ENCODE measurements at regions not wholly inside any gene's neighbourhood (a gene's known extent, or its start where the extent isn't known, plus 50 kb on each side); places are given as distances from the start of the nearest gene placed in this dataset.

DNA sequence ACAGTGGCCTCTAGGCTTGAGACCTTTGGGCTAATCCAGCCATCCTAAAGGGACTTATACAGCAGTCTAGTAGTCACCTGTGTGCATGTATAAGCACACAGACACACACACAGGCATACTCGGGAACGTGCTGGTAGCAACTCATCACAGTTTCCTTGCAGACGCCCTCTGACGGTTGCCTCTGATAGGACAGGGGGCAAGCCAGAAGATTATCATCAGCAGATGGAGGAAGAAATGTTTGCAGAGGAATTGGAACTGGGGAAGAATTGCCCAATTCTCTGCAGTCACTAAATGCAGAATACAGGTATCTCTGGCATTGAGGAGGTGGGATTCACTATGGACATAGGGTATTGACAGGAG is 222.2 kb downstream of the C1orf94 start:
- TF ChIP-seq ZFP3 (CRISPR knock-in tag; IDR thresholded peaks at IDR 0.05) (no peak), ARNTL (CRISPR knock-in tag; IDR thresholded peaks at IDR 0.05; ENCODE audit: borderline replicate concordance, low read depth) (no peak), GLIS3 (CRISPR knock-in tag; IDR thresholded peaks at IDR 0.05) (no peak), ZNF8 (CRISPR knock-in tag; IDR thresholded peaks at IDR 0.05) (no peak), ZFP30 (CRISPR knock-in tag; IDR thresholded peaks at IDR 0.05) (no peak), OSR1 (CRISPR knock-in tag; IDR thresholded peaks at IDR 0.05) (no peak)
- TF ChIP-seq, protein P1, sequence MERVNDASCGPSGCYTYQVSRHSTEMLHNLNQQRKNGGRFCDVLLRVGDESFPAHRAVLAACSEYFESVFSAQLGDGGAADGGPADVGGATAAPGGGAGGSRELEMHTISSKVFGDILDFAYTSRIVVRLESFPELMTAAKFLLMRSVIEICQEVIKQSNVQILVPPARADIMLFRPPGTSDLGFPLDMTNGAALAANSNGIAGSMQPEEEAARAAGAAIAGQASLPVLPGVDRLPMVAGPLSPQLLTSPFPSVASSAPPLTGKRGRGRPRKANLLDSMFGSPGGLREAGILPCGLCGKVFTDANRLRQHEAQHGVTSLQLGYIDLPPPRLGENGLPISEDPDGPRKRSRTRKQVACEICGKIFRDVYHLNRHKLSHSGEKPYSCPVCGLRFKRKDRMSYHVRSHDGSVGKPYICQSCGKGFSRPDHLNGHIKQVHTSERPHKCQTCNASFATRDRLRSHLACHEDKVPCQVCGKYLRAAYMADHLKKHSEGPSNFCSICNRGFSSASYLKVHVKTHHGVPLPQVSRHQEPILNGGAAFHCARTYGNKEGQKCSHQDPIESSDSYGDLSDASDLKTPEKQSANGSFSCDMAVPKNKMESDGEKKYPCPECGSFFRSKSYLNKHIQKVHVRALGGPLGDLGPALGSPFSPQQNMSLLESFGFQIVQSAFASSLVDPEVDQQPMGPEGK (CRISPR knock-in tag; IDR thresholded peaks at IDR 0.05; ENCODE audit: borderline replicate concordance), result no peak
- TF ChIP-seq, protein P2, sequence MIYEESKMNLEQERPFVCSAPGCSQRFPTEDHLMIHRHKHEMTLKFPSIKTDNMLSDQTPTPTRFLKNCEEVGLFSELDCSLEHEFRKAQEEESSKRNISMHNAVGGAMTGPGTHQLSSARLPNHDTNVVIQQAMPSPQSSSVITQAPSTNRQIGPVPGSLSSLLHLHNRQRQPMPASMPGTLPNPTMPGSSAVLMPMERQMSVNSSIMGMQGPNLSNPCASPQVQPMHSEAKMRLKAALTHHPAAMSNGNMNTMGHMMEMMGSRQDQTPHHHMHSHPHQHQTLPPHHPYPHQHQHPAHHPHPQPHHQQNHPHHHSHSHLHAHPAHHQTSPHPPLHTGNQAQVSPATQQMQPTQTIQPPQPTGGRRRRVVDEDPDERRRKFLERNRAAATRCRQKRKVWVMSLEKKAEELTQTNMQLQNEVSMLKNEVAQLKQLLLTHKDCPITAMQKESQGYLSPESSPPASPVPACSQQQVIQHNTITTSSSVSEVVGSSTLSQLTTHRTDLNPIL (CRISPR knock-in tag; IDR thresholded peaks at IDR 0.05; ENCODE audit: low read depth), result no peak
- TF ChIP-seq, protein P3, sequence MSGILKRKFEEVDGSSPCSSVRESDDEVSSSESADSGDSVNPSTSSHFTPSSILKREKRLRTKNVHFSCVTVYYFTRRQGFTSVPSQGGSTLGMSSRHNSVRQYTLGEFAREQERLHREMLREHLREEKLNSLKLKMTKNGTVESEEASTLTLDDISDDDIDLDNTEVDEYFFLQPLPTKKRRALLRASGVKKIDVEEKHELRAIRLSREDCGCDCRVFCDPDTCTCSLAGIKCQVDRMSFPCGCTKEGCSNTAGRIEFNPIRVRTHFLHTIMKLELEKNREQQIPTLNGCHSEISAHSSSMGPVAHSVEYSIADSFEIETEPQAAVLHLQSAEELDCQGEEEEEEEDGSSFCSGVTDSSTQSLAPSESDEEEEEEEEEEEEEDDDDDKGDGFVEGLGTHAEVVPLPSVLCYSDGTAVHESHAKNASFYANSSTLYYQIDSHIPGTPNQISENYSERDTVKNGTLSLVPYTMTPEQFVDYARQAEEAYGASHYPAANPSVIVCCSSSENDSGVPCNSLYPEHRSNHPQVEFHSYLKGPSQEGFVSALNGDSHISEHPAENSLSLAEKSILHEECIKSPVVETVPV (CRISPR knock-in tag; IDR thresholded peaks at IDR 0.05), result no peak
